RKO (cell line): ENCODE measurements at regions not wholly inside any gene's neighbourhood (a gene's known extent, or its start where the extent isn't known, plus 50 kb on each side); places are given as distances from the start of the nearest gene placed in this dataset.
A peak's percentile ranks its signal among the peaks of the same experiment; 100 is the strongest.
"Not testable (repeated sequence)": the region's sequence is repeated elsewhere in the genome, so short reads cannot be mapped to it uniquely, and the experiment has no call there.

Experiments
- DNase-seq: peaks from one replicate; pipeline ENCODE4 v3.0.0-alpha.2; 2016; ENCODE audit warnings: low spot score

- no peak for DNase-seq
These were observed 1941.1 kb upstream of the CDH6 start for GRCh38 chr5:29252390-29252789.

- no peak for DNase-seq
These were observed 1946.0 kb upstream of the CDH6 start for GRCh38 chr5:29247346-29248028.

- DNase-seq: no peak
These were observed 1953.1 kb upstream of the CDH6 start for GRCh38 chr5:29240379-29240778.

- DNase-seq: no peak
These were observed 1953.9 kb upstream of the CDH6 start for GRCh38 chr5:29239606-29240005.

- no peak for DNase-seq
These were observed 1955.4 kb upstream of the CDH6 start for GRCh38 chr5:29238115-29238514.

- DNase-seq: no peak
These were observed 1962.3 kb upstream of the CDH6 start for GRCh38 chr5:29231154-29231553.

- DNase-seq: no peak
These were observed 1962.9 kb upstream of the CDH6 start for GRCh38 chr5:29230591-29230990.

GRCh38 chr5:29229461-29229860 is 1964.0 kb upstream of the CDH6 start:
- DNase-seq: no peak

GRCh38 chr5:29218138-29218537 is 1975.3 kb upstream of the CDH6 start:
- peak; percentile 22 for DNase-seq

- no peak for DNase-seq
These were observed 1978.6 kb upstream of the CDH6 start for GRCh38 chr5:29214839-29215238.

- DNase-seq: no peak
These were observed 1980.0 kb upstream of the CDH6 start for GRCh38 chr5:29213475-29213874.

- peak; percentile 62 for DNase-seq
These were observed 1985.5 kb upstream of the CDH6 start for GRCh38 chr5:29208024-29208423.

- no peak for DNase-seq
These were observed 1990.4 kb upstream of the CDH6 start for GRCh38 chr5:29203049-29203448.

- peak; percentile 80 for DNase-seq
These were observed 1995.6 kb upstream of the CDH6 start for GRCh38 chr5:29197631-29198454.

- DNase-seq: no peak
These were observed 1999.5 kb upstream of the CDH6 start for GRCh38 chr5:29193972-29194371.

- DNase-seq: not testable (repeated sequence)
These were observed 2002.0 kb upstream of the CDH6 start for GRCh38 chr5:29191269-29192048.

- not testable (repeated sequence) for DNase-seq
These were observed 2003.1 kb upstream of the CDH6 start for GRCh38 chr5:29190398-29190797.

- DNase-seq: not testable (repeated sequence)
These were observed 2007.1 kb upstream of the CDH6 start for GRCh38 chr5:29186380-29186779.

GRCh38 chr5:29185558-29185957 is 2007.9 kb upstream of the CDH6 start:
- no peak for DNase-seq

GRCh38 chr5:29175774-29176173 is 2017.7 kb upstream of the CDH6 start:
- DNase-seq: no peak

- no peak for DNase-seq
These were observed 2022.9 kb upstream of the CDH6 start for GRCh38 chr5:29170599-29170998.

GRCh38 chr5:29169886-29170285 is 2023.6 kb upstream of the CDH6 start:
- no peak for DNase-seq

GRCh38 chr5:29162297-29162696 is 2031.2 kb upstream of the CDH6 start:
- DNase-seq: no peak
